Psoas muscle (tissue), 7 donors: ENCODE measurements at regions not wholly inside any gene's neighbourhood (a gene's known extent, or its start where the extent isn't known, plus 50 kb on each side); places are given as distances from the start of the nearest gene placed in this dataset.

Source experiments
- ATAC-seq, 4 donors: fragments of 200-7000 bp; cut with Tn5 transposase; one replicate each; pipeline ENCODE4 v1.9.1; 2020; ENCODE audit warnings: moderate library complexity in 3 of 4, mild to moderate bottlenecking in 2 of 4
- DNase-seq, 2 donors: peaks; one replicate each; pipeline ENCODE4 v3.0.0-alpha.2; 2020
- H3K27ac ChIP-seq: fragments of 200-600 bp; one replicate; pipeline ENCODE4 v1.8.0; 2022
- H3K27me3 ChIP-seq, 3 donors: fragments of 200-600 bp in 1 of 3; one replicate each; pipeline versions ENCODE4 v1.6.1 to v1.8.0; 2013 to 2022; ENCODE audit warnings: low read length in 2 of 3, mild to moderate bottlenecking in 2 of 3, moderate library complexity in 1 of 3; ENCODE audit not compliant: insufficient read depth in 3 of 3
- H3K36me3 ChIP-seq, 2 donors: fragments of 200-600 bp in 1 of 2; one replicate each; pipeline versions ENCODE4 v1.6.1 to v1.8.0; 2013 to 2022; ENCODE audit warnings: low read depth in 1 of 2, mild to moderate bottlenecking in 1 of 2, moderate library complexity in 1 of 2; ENCODE audit not compliant: insufficient read depth in 1 of 2
- H3K4me1 ChIP-seq: fragments of 200-600 bp; one replicate; pipeline ENCODE4 v1.8.0; 2022
- H3K4me3 ChIP-seq: fragments of 200-600 bp; one replicate; pipeline ENCODE4 v1.8.0; 2022; ENCODE audit warnings: mild to moderate bottlenecking
- H3K9me3 ChIP-seq: fragments of 200-600 bp; one replicate; pipeline ENCODE4 v1.8.0; 2022
- WGBS, 3 donors: extraction: QIAGEN DNeasy Blood & Tissue Kit; methylation state at CpG; one replicate each; pipeline versions ENCODE4 v1.1.6 to v1.1.7; 2013; 5-methylcytosine and 5-hydroxymethylcytosine counted together
- intact Hi-C, 2 donors: fragments of 100-400 bp; cut with DNase I; formaldehyde crosslinking; loops; one replicate each; pipeline versions ENCODE4 v1.11.0 to v1.14.2; 2022
- TF ChIP-seq, protein P1 (sequence below): fragments of 200-600 bp; IDR thresholded peaks from one replicate; pipeline ENCODE4 v1.8.0; 2022; ENCODE audit warnings: antibody characterized with exemption
- donor health status: healthy with polysubstance abuse.
- donor health status: DM: no; HTN: no; CAD: no; lungs with moderate emphysema.
- donor health status: Bipolar disorder and iron deficiency.
- donor health status: healthy.
- donor health status: DM: yes; HTN: yes; CAD: no.
- donor health status: DM: no; HTN: no; CAD: no.
- donor health status: DM: yes; HTN: yes; CAD: no.

DNA sequence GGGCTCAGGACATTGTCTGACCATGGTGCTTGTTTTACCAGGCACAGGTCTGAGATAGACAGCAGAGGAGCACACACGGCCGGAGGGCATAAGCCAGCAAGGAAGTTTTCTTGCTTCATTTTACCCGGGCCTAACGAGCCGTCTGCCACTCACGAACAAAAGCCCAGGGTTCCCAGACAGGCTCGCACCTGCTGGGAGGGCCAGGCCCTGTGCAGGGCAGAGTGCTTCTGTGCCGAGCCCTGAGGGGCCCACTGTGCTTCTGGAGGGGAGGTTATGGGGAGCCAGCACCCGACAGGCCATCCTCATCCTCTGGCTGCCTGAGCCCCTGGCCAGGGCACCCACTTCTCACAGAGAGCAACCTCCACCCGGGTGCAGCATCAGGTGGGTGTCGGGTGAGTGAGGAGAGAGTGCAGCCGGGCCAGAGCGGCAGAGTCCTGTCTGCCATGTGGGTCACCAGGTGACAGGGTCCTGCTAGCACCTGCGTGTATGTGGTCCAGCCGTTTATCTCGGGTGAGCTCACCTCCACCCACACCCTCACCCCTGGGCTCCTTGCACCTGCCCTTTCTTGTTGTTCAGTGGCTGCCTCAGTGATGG lies 297.9 kb downstream of the NDUFA10 start:
- no peak for ATAC-seq
- H3K27ac ChIP-seq, result no peak overlapping the region
- DNase-seq, result peak in 1 of 2 donors; percentile 41
- no peaks in the 10 kb centered on the region for H3K4me1 ChIP-seq
- H3K4me3 ChIP-seq, result no peak overlapping the region
- H3K9me3 ChIP-seq, result no peaks in the 10 kb centered on the region
- TF ChIP-seq, protein P1, sequence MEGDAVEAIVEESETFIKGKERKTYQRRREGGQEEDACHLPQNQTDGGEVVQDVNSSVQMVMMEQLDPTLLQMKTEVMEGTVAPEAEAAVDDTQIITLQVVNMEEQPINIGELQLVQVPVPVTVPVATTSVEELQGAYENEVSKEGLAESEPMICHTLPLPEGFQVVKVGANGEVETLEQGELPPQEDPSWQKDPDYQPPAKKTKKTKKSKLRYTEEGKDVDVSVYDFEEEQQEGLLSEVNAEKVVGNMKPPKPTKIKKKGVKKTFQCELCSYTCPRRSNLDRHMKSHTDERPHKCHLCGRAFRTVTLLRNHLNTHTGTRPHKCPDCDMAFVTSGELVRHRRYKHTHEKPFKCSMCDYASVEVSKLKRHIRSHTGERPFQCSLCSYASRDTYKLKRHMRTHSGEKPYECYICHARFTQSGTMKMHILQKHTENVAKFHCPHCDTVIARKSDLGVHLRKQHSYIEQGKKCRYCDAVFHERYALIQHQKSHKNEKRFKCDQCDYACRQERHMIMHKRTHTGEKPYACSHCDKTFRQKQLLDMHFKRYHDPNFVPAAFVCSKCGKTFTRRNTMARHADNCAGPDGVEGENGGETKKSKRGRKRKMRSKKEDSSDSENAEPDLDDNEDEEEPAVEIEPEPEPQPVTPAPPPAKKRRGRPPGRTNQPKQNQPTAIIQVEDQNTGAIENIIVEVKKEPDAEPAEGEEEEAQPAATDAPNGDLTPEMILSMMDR, result no peak
- 82 to 91% (median 88%) methylated on average over 14 to 16 of the region's 16 CpGs for WGBS, 3 donors
- intact Hi-C loops, result no loop called here
- no peaks in the 10 kb centered on the region for H3K36me3 ChIP-seq
- H3K27me3 ChIP-seq, result no peaks in the 10 kb centered on the region

DNA sequence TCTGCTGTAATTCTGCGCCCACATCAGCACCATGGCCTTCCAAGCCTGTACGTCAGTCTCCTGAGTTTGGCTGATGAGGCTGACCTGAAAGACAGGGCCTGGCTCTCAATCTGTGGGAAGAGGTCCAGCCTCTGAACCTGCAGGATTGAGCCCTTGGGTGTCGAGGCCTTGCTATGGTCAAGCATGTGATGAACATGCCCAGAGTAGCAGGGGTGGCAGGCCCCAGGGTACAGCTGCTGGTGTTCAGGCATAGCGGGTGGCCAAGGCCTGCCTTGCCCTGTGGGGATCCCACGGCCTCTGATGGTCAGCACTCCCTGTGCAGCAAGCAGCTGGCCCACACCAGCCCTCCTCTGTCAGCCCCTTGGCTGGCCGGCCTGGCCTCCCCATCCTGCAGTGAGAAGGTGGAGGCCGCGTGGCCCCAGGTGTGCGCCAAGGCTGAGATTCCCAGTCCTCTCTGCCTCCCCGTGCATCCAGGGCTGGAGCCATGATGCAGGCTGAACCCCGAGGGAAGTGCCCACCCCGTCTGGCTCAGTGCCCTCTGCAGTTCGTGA lies 298.4 kb downstream of the NDUFA10 start:
- H3K27me3 ChIP-seq, result no peaks in the 10 kb centered on the region
- intact Hi-C loops, result no loop called here
- no peaks in the 10 kb centered on the region for H3K36me3 ChIP-seq
- ATAC-seq (no peak), DNase-seq (peak in 1 of 2 donors; percentile 34)
- 88 to 93% (median 90%) methylated on average over 13 of the region's 13 CpGs for WGBS, 3 donors
- H3K4me1 ChIP-seq, result no peaks in the 10 kb centered on the region
- no peaks in the 10 kb centered on the region for H3K9me3 ChIP-seq
- no peak overlapping the region for H3K4me3 ChIP-seq
- TF ChIP-seq, protein P1, result no peak
- H3K27ac ChIP-seq, result no peak overlapping the region

DNA sequence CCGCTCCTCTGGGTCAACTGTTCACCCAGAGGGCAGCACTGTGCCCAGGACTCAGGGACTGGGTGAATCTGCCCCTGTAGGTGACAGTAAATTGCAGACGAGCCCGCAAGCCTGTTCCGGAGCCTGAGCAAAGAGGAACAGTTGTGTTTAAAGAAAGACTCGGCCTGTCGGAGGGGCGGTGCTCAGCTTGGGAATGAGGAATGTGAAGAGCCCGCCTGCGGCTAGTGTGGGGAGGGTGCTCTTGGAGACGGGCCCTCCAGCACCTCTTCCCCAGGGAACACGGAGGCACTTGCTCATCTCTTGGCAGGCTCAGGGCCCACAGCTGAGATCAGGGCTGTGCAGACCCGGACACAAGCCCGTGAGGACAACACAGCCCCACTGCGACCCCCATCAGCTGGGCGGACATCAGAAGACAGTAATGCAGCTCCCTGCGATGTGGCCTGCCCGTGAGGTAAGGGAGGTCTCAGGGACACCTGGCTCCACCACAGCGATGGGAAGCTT lies 299.0 kb downstream of the NDUFA10 start:
- peak in 1 of 2 donors; percentile 41 for DNase-seq
- Histone ChIP-seq H3K4me1 (no peaks in the 10 kb centered on the region), H3K4me3 (no peak overlapping the region), H3K36me3 (no peaks in the 10 kb centered on the region), H3K27ac (no peak overlapping the region), H3K9me3 (no peaks in the 10 kb centered on the region), H3K27me3 (no peaks in the 10 kb centered on the region)
- 78 to 82% (median 80%) methylated on average over 18 of the region's 18 CpGs for WGBS, 3 donors
- TF ChIP-seq, protein P1, result no peak
- intact Hi-C loops, result no loop called here
- ATAC-seq, result no peak

DNA sequence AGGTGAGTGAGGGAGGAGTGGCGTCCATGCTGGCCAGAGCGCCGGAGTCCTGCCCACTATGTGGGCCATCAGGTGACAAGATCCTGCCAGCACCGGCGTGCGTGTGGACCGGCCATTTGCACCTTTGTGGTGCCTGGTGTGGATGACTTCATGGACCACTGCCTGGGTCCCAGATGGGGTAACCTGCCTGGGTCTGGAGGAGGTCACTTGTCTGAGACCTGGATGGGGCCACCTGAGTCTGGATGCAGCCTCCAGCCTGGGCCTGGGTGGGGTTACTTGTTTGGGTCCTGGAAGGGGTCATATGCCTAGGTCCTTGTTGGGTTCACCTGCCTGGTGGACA lies 299.6 kb downstream of the NDUFA10 start:
- DNase-seq (peak in 1 of 2 donors; percentile 34), ATAC-seq (no peak)
- intact Hi-C loops, result no loop called here
- H3K27me3 ChIP-seq, result no peaks in the 10 kb centered on the region
- no peak overlapping the region for H3K4me3 ChIP-seq
- H3K9me3 ChIP-seq, result no peaks in the 10 kb centered on the region
- 94 to 96% (median 95%) methylated on average over 7 of the region's 7 CpGs for WGBS, 3 donors
- H3K27ac ChIP-seq, result no peak overlapping the region
- TF ChIP-seq, protein P1, result no peak
- H3K36me3 ChIP-seq, result no peaks in the 10 kb centered on the region
- no peaks in the 10 kb centered on the region for H3K4me1 ChIP-seq
